HL-60 (cell line): ENCODE measurements at regions not wholly inside any gene's neighbourhood (a gene's known extent, or its start where the extent isn't known, plus 50 kb on each side); places are given as distances from the start of the nearest gene placed in this dataset.

Experiments used
- DNase-seq, 2 experiments: peaks; one replicate each; pipeline ENCODE4 v3.0.0-alpha.2; 2010 to 2020; ENCODE audit warnings: low read depth in 1 of 2, low spot score in 1 of 2
- H3K27ac ChIP-seq: fragments of 250-450 bp; sonication (Bioruptor Pico); replicated peaks from 2 replicates; pipeline ENCODE4 v1.5.1; 2020; ENCODE audit warnings: mild to moderate bottlenecking, moderate library complexity
- H3K27me3 ChIP-seq: fragments of 250-450 bp; sonication (Bioruptor Pico); 2 replicates; pipeline ENCODE4 v1.5.1; 2021; ENCODE audit warnings: mild to moderate bottlenecking, moderate library complexity; ENCODE audit not compliant: insufficient read depth, poor library complexity, severe bottlenecking
- H3K4me3 ChIP-seq: replicated peaks from 2 replicates; pipeline ENCODE4 v1.5.1; 2011; ENCODE audit warnings: mild to moderate bottlenecking, control low read depth, low read length; ENCODE audit not compliant: insufficient read depth
- CTCF ChIP-seq: IDR thresholded peaks from one replicate; pipeline ENCODE4 v1.5.1; 2011; ENCODE audit warnings: low read length, control low read depth, inconsistent platforms; ENCODE audit not compliant: insufficient read depth
- GABPA ChIP-seq: IDR thresholded peaks from 2 replicates; pipeline ENCODE4 v1.6.1; 2012; ENCODE audit warnings: low read depth
- POLR2AphosphoS5 ChIP-seq: IDR thresholded peaks from 2 replicates; pipeline ENCODE4 v1.6.1; 2012; ENCODE audit warnings: low read depth
- REST ChIP-seq: IDR thresholded peaks from 2 replicates; pipeline ENCODE4 v1.6.1; 2012; ENCODE audit warnings: low read depth; ENCODE audit not compliant: insufficient replicate concordance
- SPI1 ChIP-seq: IDR thresholded peaks from 2 replicates; pipeline ENCODE4 v1.6.1; 2012; ENCODE audit warnings: low read depth, mild to moderate bottlenecking, borderline replicate concordance

GRCh38 chr16:86806181-86806837 is 228.0 kb downstream of the FOXL1 start:
- H3K27ac ChIP-seq: no peak overlapping the region
- H3K27me3 ChIP-seq: no peaks in the 10 kb centered on the region
- no peak overlapping the region for H3K4me3 ChIP-seq
- no peak for TF ChIP-seq SPI1
- no peak for TF ChIP-seq CTCF
- TF ChIP-seq GABPA: no peak
- no peak for TF ChIP-seq POLR2AphosphoS5
- TF ChIP-seq REST: no peak
- DNase-seq: no peak

GRCh38 chr16:86806838-86807351 is 228.5 kb downstream of the FOXL1 start:
- Histone ChIP-seq H3K27me3 (no peaks in the 10 kb centered on the region), H3K4me3 (no peak overlapping the region), H3K27ac (no peak overlapping the region)
- no peak for DNase-seq
- TF ChIP-seq REST (no peak), SPI1 (no peak), POLR2AphosphoS5 (no peak), CTCF (no peak), GABPA (no peak)

- DNase-seq: no peak
- Histone ChIP-seq H3K27ac (no peak overlapping the region), H3K27me3 (no peaks in the 10 kb centered on the region), H3K4me3 (no peak overlapping the region)
- TF ChIP-seq POLR2AphosphoS5: no peak
- TF ChIP-seq REST: no peak
- TF ChIP-seq SPI1: no peak
- no peak for TF ChIP-seq CTCF
- no peak for TF ChIP-seq GABPA
Measured at GRCh38 chr16:86808863-86809444, 230.6 kb downstream of the FOXL1 start.
